GM23338 (cell line): ENCODE measurements at regions not wholly inside any gene's neighbourhood (a gene's known extent, or its start where the extent isn't known, plus 50 kb on each side); places are given as distances from the start of the nearest gene placed in this dataset.

Experiments
- ATAC-seq: fragments of 200-7000 bp; cut with Tn5 transposase; 3 replicates; pipeline ENCODE4 v1.9.1; 2020
- DNase-seq: peaks from one replicate; pipeline ENCODE4 v3.0.0-alpha.2; 2015; ENCODE audit warnings: low spot score
- H2AFZ ChIP-seq: fragments of 200-600 bp; sonication (generic); 2 replicates; pipeline ENCODE4 v1.8.0; 2016; ENCODE audit warnings: antibody characterized with exemption, mild to moderate bottlenecking, moderate library complexity
- H3F3A ChIP-seq: fragments of 200-600 bp; sonication (generic); replicated peaks from 2 replicates; pipeline ENCODE4 v1.8.0; 2017; ENCODE audit warnings: antibody characterized with exemption, mixed run types, low read depth
- H3K27ac ChIP-seq: fragments of 200-600 bp; sonication (generic); 2 replicates; pipeline ENCODE4 v1.6.1; 2016; ENCODE audit warnings: low read depth
- H3K27me3 ChIP-seq: fragments of 200-600 bp; sonication (generic); 2 replicates; pipeline ENCODE4 v1.8.0; 2016; ENCODE audit warnings: mild to moderate bottlenecking, mixed run types, moderate library complexity; ENCODE audit not compliant: insufficient read depth
- H3K36me3 ChIP-seq: fragments of 200-600 bp; sonication (generic); 2 replicates; pipeline ENCODE4 v1.8.0; 2016; ENCODE audit warnings: mild to moderate bottlenecking; ENCODE audit not compliant: insufficient read depth
- H3K4me1 ChIP-seq: fragments of 200-600 bp; sonication (generic); 2 replicates; pipeline ENCODE4 v1.8.0; 2016; ENCODE audit warnings: mild to moderate bottlenecking, moderate library complexity; ENCODE audit not compliant: insufficient read depth
- H3K4me2 ChIP-seq: fragments of 200-600 bp; sonication (generic); 2 replicates; pipeline ENCODE4 v1.7.1; 2017; ENCODE audit warnings: mixed run types
- H3K4me3 ChIP-seq: fragments of 200-600 bp; sonication (generic); 2 replicates; pipeline ENCODE4 v1.6.1; 2016; ENCODE audit warnings: mixed run types
- H3K79me2 ChIP-seq: fragments of 200-600 bp; sonication (generic); replicated peaks from 2 replicates; pipeline ENCODE4 v1.8.0; 2017; ENCODE audit warnings: mild to moderate bottlenecking; ENCODE audit not compliant: insufficient read depth
- H3K9me2 ChIP-seq: fragments of 200-600 bp; sonication (generic); 2 replicates; pipeline ENCODE4 v1.8.0; 2017; ENCODE audit not compliant: insufficient read depth
- H4K20me1 ChIP-seq: fragments of 200-600 bp; sonication (generic); replicated peaks from 2 replicates; pipeline ENCODE4 v1.8.0; 2017; ENCODE audit warnings: mild to moderate bottlenecking; ENCODE audit not compliant: insufficient read depth
- H3K27ac Mint-ChIP-seq: 2 replicates; pipeline ENCODE4 v1.8.0; 2020; ENCODE audit warnings: inconsistent platforms, mild to moderate bottlenecking, moderate library complexity, mixed read lengths
- H3K27me3 Mint-ChIP-seq: 3 replicates; pipeline ENCODE4 v1.8.0; 2022; ENCODE audit warnings: low read depth, mild to moderate bottlenecking, moderate library complexity, mixed read lengths, inconsistent platforms; ENCODE audit not compliant: insufficient read depth, poor library complexity
- H3K36me3 Mint-ChIP-seq: 3 replicates; pipeline ENCODE4 v1.8.0; 2021; ENCODE audit warnings: low read depth, mild to moderate bottlenecking, inconsistent platforms, moderate library complexity, mixed read lengths
- H3K4me1 Mint-ChIP-seq: 3 replicates; pipeline ENCODE4 v1.8.0; 2020; ENCODE audit warnings: mild to moderate bottlenecking, inconsistent platforms, mixed read lengths
- H3K4me3 Mint-ChIP-seq: 3 replicates; pipeline ENCODE4 v1.8.0; 2021; ENCODE audit warnings: moderate library complexity, mild to moderate bottlenecking, inconsistent platforms, mixed read lengths
- H3K9me3 Mint-ChIP-seq: 3 replicates; pipeline ENCODE4 v1.8.0; 2020; ENCODE audit warnings: moderate library complexity, mild to moderate bottlenecking, inconsistent platforms, mixed read lengths
- CREB1 ChIP-seq: fragments of 250-450 bp; sonication (Bioruptor Pico); IDR thresholded peaks from 2 replicates; pipeline ENCODE4 v1.5.0; 2020; ENCODE audit warnings: low read depth, mild to moderate bottlenecking, moderate library complexity
- ETS1 ChIP-seq: IDR thresholded peaks from 2 replicates; pipeline ENCODE4 v1.6.1; 2016; ENCODE audit warnings: antibody characterized with exemption
- EZH2 ChIP-seq: fragments of 200-600 bp; sonication (generic); IDR thresholded peaks from one replicate; pipeline ENCODE4 v1.8.0; 2017; ENCODE audit warnings: antibody characterized with exemption, mild to moderate bottlenecking, low read depth; ENCODE audit not compliant: unreplicated experiment
- EZH2phosphoT487 ChIP-seq: fragments of 200-600 bp; sonication (generic); IDR thresholded peaks from one replicate; pipeline ENCODE4 v1.8.1; 2018; ENCODE audit warnings: antibody characterized with exemption; ENCODE audit not compliant: unreplicated experiment
- JUNB ChIP-seq: IDR thresholded peaks from one replicate; pipeline ENCODE4 v1.6.1; 2016; ENCODE audit warnings: antibody characterized with exemption; ENCODE audit not compliant: unreplicated experiment
- NANOG ChIP-seq: IDR thresholded peaks from 2 replicates; pipeline ENCODE4 v1.6.1; 2016; ENCODE audit warnings: antibody characterized with exemption, borderline replicate concordance
- POLR2AphosphoS5 ChIP-seq: IDR thresholded peaks from 2 replicates; pipeline ENCODE4 v1.6.1; 2016; ENCODE audit warnings: antibody characterized with exemption, low read depth
- REST ChIP-seq: IDR thresholded peaks from one replicate; pipeline ENCODE4 v1.6.1; 2018; ENCODE audit warnings: antibody characterized with exemption; ENCODE audit not compliant: unreplicated experiment
- STAT1 ChIP-seq: IDR thresholded peaks from one replicate; pipeline ENCODE4 v1.6.1; 2016; ENCODE audit warnings: antibody characterized with exemption; ENCODE audit not compliant: unreplicated experiment
- ZNF114 ChIP-seq: fragments of 250-450 bp; sonication (Bioruptor Pico); IDR thresholded peaks from 2 replicates; pipeline ENCODE4 v1.5.0; 2020; ENCODE audit warnings: mild to moderate bottlenecking, moderate library complexity
- ZNF331 ChIP-seq: fragments of 250-450 bp; sonication (Bioruptor Pico); IDR thresholded peaks from 2 replicates; pipeline ENCODE4 v1.5.0; 2020; ENCODE audit warnings: low read depth, mild to moderate bottlenecking, moderate library complexity
- ZNF462 ChIP-seq: fragments of 250-450 bp; sonication (Bioruptor Pico); IDR thresholded peaks from 2 replicates; pipeline ENCODE4 v1.5.0; 2020; ENCODE audit warnings: mild to moderate bottlenecking, moderate library complexity
- TF ChIP-seq, protein P1 (sequence below), 2 experiments: fragments of 200-600 bp in 1 of 2; sonication (generic) in 1 of 2; conservative IDR thresholded peaks; 2 replicates each; pipeline versions ENCODE4 v1.5.1 to v1.6.1; 2016 to 2017; ENCODE audit warnings: antibody characterized with exemption in 2 of 2, low read depth in 2 of 2, mild to moderate bottlenecking in 2 of 2, moderate library complexity in 1 of 2

DNA sequence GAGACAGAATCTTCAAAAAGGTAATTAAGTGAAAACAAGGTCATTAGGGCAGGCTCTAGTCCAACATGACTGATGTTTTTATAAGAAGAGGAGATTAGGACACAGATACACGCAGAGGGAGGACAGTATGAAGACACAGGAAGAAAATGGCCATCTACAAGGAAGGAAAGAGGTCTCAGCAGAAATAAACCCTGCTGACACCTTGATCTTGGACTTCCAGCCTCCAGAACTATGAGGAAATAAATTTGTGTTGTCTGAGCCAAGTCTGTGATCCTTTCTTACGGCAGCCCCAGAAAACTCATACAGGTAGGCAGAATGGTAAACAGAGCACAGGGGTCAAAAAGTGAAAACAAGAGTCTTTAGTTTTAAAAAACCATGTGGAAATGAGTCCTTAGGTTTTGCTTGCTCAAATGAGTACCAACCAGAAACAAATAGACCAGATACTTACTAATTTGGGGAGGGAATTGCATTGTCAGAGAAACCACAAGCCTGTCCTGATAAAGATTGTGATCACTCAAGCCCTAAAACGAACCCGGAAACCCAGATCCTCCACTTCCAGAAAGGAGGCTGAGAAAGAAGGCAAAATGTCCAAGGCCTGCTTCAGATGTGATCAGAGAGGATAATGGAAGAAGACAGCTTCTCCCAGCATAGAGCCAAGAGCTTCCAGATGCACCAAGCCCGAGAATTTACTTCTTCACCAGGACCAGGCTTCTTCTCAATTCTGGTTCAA, 93.9 kb downstream of the DUSP6 start:
- no peak for TF ChIP-seq ZNF114 (CRISPR knock-in tag)
- TF ChIP-seq POLR2AphosphoS5: no peak
- TF ChIP-seq ZNF331 (CRISPR knock-in tag): no peak
- no peak for TF ChIP-seq JUNB
- TF ChIP-seq ETS1: no peak
- TF ChIP-seq ZNF462 (CRISPR knock-in tag): no peak
- TF ChIP-seq, protein P1, sequence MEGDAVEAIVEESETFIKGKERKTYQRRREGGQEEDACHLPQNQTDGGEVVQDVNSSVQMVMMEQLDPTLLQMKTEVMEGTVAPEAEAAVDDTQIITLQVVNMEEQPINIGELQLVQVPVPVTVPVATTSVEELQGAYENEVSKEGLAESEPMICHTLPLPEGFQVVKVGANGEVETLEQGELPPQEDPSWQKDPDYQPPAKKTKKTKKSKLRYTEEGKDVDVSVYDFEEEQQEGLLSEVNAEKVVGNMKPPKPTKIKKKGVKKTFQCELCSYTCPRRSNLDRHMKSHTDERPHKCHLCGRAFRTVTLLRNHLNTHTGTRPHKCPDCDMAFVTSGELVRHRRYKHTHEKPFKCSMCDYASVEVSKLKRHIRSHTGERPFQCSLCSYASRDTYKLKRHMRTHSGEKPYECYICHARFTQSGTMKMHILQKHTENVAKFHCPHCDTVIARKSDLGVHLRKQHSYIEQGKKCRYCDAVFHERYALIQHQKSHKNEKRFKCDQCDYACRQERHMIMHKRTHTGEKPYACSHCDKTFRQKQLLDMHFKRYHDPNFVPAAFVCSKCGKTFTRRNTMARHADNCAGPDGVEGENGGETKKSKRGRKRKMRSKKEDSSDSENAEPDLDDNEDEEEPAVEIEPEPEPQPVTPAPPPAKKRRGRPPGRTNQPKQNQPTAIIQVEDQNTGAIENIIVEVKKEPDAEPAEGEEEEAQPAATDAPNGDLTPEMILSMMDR (conservative IDR thresholded peaks at IDR 0.05; ENCODE audit: low read depth in 2 of 2): no peak
- TF ChIP-seq REST: no peak
- TF ChIP-seq CREB1: no peak
- no peak for TF ChIP-seq NANOG
- TF ChIP-seq EZH2: no peak
- no peak for TF ChIP-seq EZH2phosphoT487
- no peak for TF ChIP-seq STAT1
- no peaks in the 10 kb centered on the region for H3K79me2 ChIP-seq
- H3K4me1 ChIP-seq: 0 out of 2 replicates have a peak, but pooled peaks cover 6% of the 10 kb centered on the region
- H3K4me2 ChIP-seq: no peak overlapping the region
- no peaks in the 10 kb centered on the region for H3K36me3 ChIP-seq
- no peak overlapping the region for H3K4me3 Mint-ChIP-seq
- no peaks in the 10 kb centered on the region for H3F3A ChIP-seq
- no peak overlapping the region for H3K27ac ChIP-seq
- no peak for DNase-seq
- H3K9me2 ChIP-seq: peaks cover 12% of the 10 kb centered on the region
- peaks cover 2% of the 10 kb centered on the region for H3K27me3 Mint-ChIP-seq
- peaks cover 4% of the 10 kb centered on the region; the same call in 2 of the 3 replicates for H3K9me3 Mint-ChIP-seq
- H3K27ac Mint-ChIP-seq: no peak overlapping the region
- peaks cover 13% of the 10 kb centered on the region; the same call in 2 of the 3 replicates for H3K4me1 Mint-ChIP-seq
- ATAC-seq: no peak
- no peaks in the 10 kb centered on the region for H4K20me1 ChIP-seq
- no peak overlapping the region for H3K4me3 ChIP-seq
- no peak overlapping the region; the same call in 1 of the 2 replicates for H2AFZ ChIP-seq
- no peaks in the 10 kb centered on the region for H3K27me3 ChIP-seq
- 0 out of 3 replicates have a peak, but pooled peaks cover 7% of the 10 kb centered on the region for H3K36me3 Mint-ChIP-seq
